ENCODE measurements at regions not wholly inside any gene's neighbourhood (a gene's known extent, or its start where the extent isn't known, plus 50 kb on each side); places are given as distances from the start of the nearest gene placed in this dataset.

- FAIRE-seq (no peak), DNase-seq (ENCODE audit: low read depth) (no peak)
- H3K9me3 ChIP-seq (ENCODE audit: insufficient read depth, low read depth, low read length): no peaks in the 10 kb centered on the region
- no peaks in the 10 kb centered on the region for H3K79me2 ChIP-seq (ENCODE audit: insufficient read depth, low read length)
- H3K4me3 Mint-ChIP-seq (ENCODE audit: unreplicated experiment): no peak overlapping the region
- H3K27me3 ChIP-seq (ENCODE audit: insufficient read depth, low read length): no peaks in the 10 kb centered on the region
- H3K36me3 Mint-ChIP-seq (ENCODE audit: low read depth, unreplicated experiment): no peaks in the 10 kb centered on the region
- no peaks in the 10 kb centered on the region for H3K27me3 Mint-ChIP-seq (ENCODE audit: low read depth, unreplicated experiment)
- H3K4me2 ChIP-seq (ENCODE audit: low read length): no peak overlapping the region
- no peaks in the 10 kb centered on the region for H4K20me1 ChIP-seq (ENCODE audit: insufficient read depth, low read length)
- TF ChIP-seq CTCF (IDR thresholded peaks at IDR 0.05; ENCODE audit: insufficient read depth, low read depth, low read length): no peak
- TF ChIP-seq EZH2 (IDR thresholded peaks at IDR 0.05; ENCODE audit: insufficient read depth, low read length): no peak
- H3K4me1 ChIP-seq (ENCODE audit: insufficient read depth, low read length): no peaks in the 10 kb centered on the region
- H3K4me3 ChIP-seq (ENCODE audit: insufficient read depth, low read depth, low read length): no peak overlapping the region
- H3K9ac ChIP-seq (ENCODE audit: low read length): no peak overlapping the region
- peaks cover 5% of the 10 kb centered on the region for H3K4me1 Mint-ChIP-seq (ENCODE audit: low read depth, unreplicated experiment)
- H3K9me3 Mint-ChIP-seq (ENCODE audit: unreplicated experiment): peaks cover 6% of the 10 kb centered on the region
- no peak overlapping the region for H3K27ac Mint-ChIP-seq (ENCODE audit: unreplicated experiment)
- H3K27ac ChIP-seq (ENCODE audit: low read depth, low read length): no peak overlapping the region
- no peaks in the 10 kb centered on the region for H3K36me3 ChIP-seq (ENCODE audit: insufficient read depth, low read length)
- H2AFZ ChIP-seq (ENCODE audit: low read depth, low read length): no peak overlapping the region
Measured at GRCh38 chr11:28879869-28880268, 771.7 kb downstream of the METTL15 start.

GRCh38 chr11:28878025-28878424 lies 769.8 kb downstream of the METTL15 start:
- Histone ChIP-seq H3K9me3 (ENCODE audit: insufficient read depth, low read depth, low read length) (no peaks in the 10 kb centered on the region), H4K20me1 (ENCODE audit: insufficient read depth, low read length) (no peaks in the 10 kb centered on the region), H3K4me3 (ENCODE audit: insufficient read depth, low read depth, low read length) (no peak overlapping the region), H3K27ac (ENCODE audit: low read depth, low read length) (no peak overlapping the region), H3K4me2 (ENCODE audit: low read length) (no peak overlapping the region), H3K79me2 (ENCODE audit: insufficient read depth, low read length) (no peaks in the 10 kb centered on the region), H3K36me3 (ENCODE audit: insufficient read depth, low read length) (no peaks in the 10 kb centered on the region), H3K27me3 (ENCODE audit: insufficient read depth, low read length) (no peaks in the 10 kb centered on the region), H2AFZ (ENCODE audit: low read depth, low read length) (no peak overlapping the region), H3K4me1 (ENCODE audit: insufficient read depth, low read length) (no peaks in the 10 kb centered on the region), H3K9ac (ENCODE audit: low read length) (no peak overlapping the region)
- no peak for FAIRE-seq
- Mint-ChIP-seq H3K27ac (ENCODE audit: unreplicated experiment) (no peak overlapping the region), H3K4me1 (ENCODE audit: low read depth, unreplicated experiment) (peaks cover 5% of the 10 kb centered on the region), H3K27me3 (ENCODE audit: low read depth, unreplicated experiment) (no peaks in the 10 kb centered on the region), H3K9me3 (ENCODE audit: unreplicated experiment) (peaks cover 6% of the 10 kb centered on the region), H3K4me3 (ENCODE audit: unreplicated experiment) (no peak overlapping the region), H3K36me3 (ENCODE audit: low read depth, unreplicated experiment) (no peaks in the 10 kb centered on the region)
- DNase-seq (ENCODE audit: low read depth): no peak
- TF ChIP-seq EZH2 (IDR thresholded peaks at IDR 0.05; ENCODE audit: insufficient read depth, low read length) (no peak), CTCF (IDR thresholded peaks at IDR 0.05; ENCODE audit: insufficient read depth, low read depth, low read length) (no peak)

GRCh38 chr11:28877340-28877739 lies 769.2 kb downstream of the METTL15 start:
- no peak for TF ChIP-seq CTCF (IDR thresholded peaks at IDR 0.05; ENCODE audit: insufficient read depth, low read depth, low read length)
- no peak for TF ChIP-seq EZH2 (IDR thresholded peaks at IDR 0.05; ENCODE audit: insufficient read depth, low read length)
- Histone ChIP-seq H3K9ac (ENCODE audit: low read length) (no peak overlapping the region), H2AFZ (ENCODE audit: low read depth, low read length) (no peak overlapping the region), H3K4me3 (ENCODE audit: insufficient read depth, low read depth, low read length) (no peak overlapping the region), H3K4me2 (ENCODE audit: low read length) (no peak overlapping the region), H3K27me3 (ENCODE audit: insufficient read depth, low read length) (no peaks in the 10 kb centered on the region), H4K20me1 (ENCODE audit: insufficient read depth, low read length) (no peaks in the 10 kb centered on the region), H3K36me3 (ENCODE audit: insufficient read depth, low read length) (no peaks in the 10 kb centered on the region), H3K79me2 (ENCODE audit: insufficient read depth, low read length) (no peaks in the 10 kb centered on the region), H3K27ac (ENCODE audit: low read depth, low read length) (no peak overlapping the region), H3K4me1 (ENCODE audit: insufficient read depth, low read length) (no peaks in the 10 kb centered on the region), H3K9me3 (ENCODE audit: insufficient read depth, low read depth, low read length) (no peaks in the 10 kb centered on the region)
- no peaks in the 10 kb centered on the region for H3K36me3 Mint-ChIP-seq (ENCODE audit: low read depth, unreplicated experiment)
- H3K27ac Mint-ChIP-seq (ENCODE audit: unreplicated experiment): no peak overlapping the region
- FAIRE-seq: no peak
- H3K4me3 Mint-ChIP-seq (ENCODE audit: unreplicated experiment): no peak overlapping the region
- H3K4me1 Mint-ChIP-seq (ENCODE audit: low read depth, unreplicated experiment): peaks cover 5% of the 10 kb centered on the region
- peaks cover 3% of the 10 kb centered on the region for H3K9me3 Mint-ChIP-seq (ENCODE audit: unreplicated experiment)
- H3K27me3 Mint-ChIP-seq (ENCODE audit: low read depth, unreplicated experiment): no peaks in the 10 kb centered on the region
- no peak for DNase-seq (ENCODE audit: low read depth)
